Astrocyte (in vitro differentiated cells and primary cell): ENCODE measurements at regions not wholly inside any gene's neighbourhood (a gene's known extent, or its start where the extent isn't known, plus 50 kb on each side); places are given as distances from the start of the nearest gene placed in this dataset.

Experiments
- CTCF ChIP-seq: IDR thresholded peaks from 2 replicates; pipeline ENCODE4 v1.5.1; 2011; ENCODE audit warnings: low read depth, mild to moderate bottlenecking, inconsistent platforms, low read length, moderate library complexity; ENCODE audit not compliant: insufficient read depth
- EZH2 ChIP-seq: IDR thresholded peaks from 2 replicates; pipeline ENCODE4 v1.6.1; 2012; ENCODE audit warnings: mild to moderate bottlenecking, low read length, inconsistent platforms; ENCODE audit not compliant: insufficient read depth

GRCh38 chr1:172887162-172887561 lies 163.6 kb downstream of the TNFSF18 start:
- TF ChIP-seq EZH2 = no peak
- TF ChIP-seq CTCF = no peak
